ENCODE measurements at regions not wholly inside any gene's neighbourhood (a gene's known extent, or its start where the extent isn't known, plus 50 kb on each side); places are given as distances from the start of the nearest gene placed in this dataset.

- H3F3A ChIP-seq (ENCODE audit: insufficient read depth, low read length), result no peaks in the 10 kb centered on the region
- H3K4me1 ChIP-seq (ENCODE audit: insufficient read depth, low read length, severe bottlenecking), result no peaks in the 10 kb centered on the region
- H4K20me1 ChIP-seq (ENCODE audit: insufficient read depth, low read length), result no peaks in the 10 kb centered on the region
- H3K9me2 ChIP-seq (ENCODE audit: low read depth, low read length), result no peaks in the 10 kb centered on the region
- H3K27me3 ChIP-seq (ENCODE audit: insufficient read depth, low read length), result no peaks in the 10 kb centered on the region
- no peak overlapping the region for H2AFZ ChIP-seq (ENCODE audit: low read length)
- H3K9me3 ChIP-seq (ENCODE audit: low read length), result no peaks in the 10 kb centered on the region
- H3K4me3 ChIP-seq (ENCODE audit: low read depth, low read length, poor library complexity, severe bottlenecking), result no peak overlapping the region
- no peak overlapping the region for H3K4me2 ChIP-seq (ENCODE audit: low read length)
- H3K79me2 ChIP-seq (ENCODE audit: insufficient read depth, low read length), result no peaks in the 10 kb centered on the region
- TF ChIP-seq CTCF (IDR thresholded peaks at IDR 0.05; ENCODE audit: low read length), result no peak
- no peak for TF ChIP-seq EZH2 (IDR thresholded peaks at IDR 0.05; ENCODE audit: borderline replicate concordance, low read length)
- H3K27ac ChIP-seq (ENCODE audit: low read depth, low read length, poor library complexity, severe bottlenecking), result no peak overlapping the region
- H3K36me3 ChIP-seq (ENCODE audit: insufficient read depth, low read length), result no peaks in the 10 kb centered on the region
- no peak overlapping the region for H3K9ac ChIP-seq (ENCODE audit: low read length)
Observed at GRCh38 chr5:62829604-62829986, 251.0 kb downstream of the LRRC70 start.

- H3K27ac ChIP-seq (ENCODE audit: low read depth, low read length, poor library complexity, severe bottlenecking), result no peak overlapping the region
- H3F3A ChIP-seq (ENCODE audit: insufficient read depth, low read length), result no peaks in the 10 kb centered on the region
- no peaks in the 10 kb centered on the region for H3K9me2 ChIP-seq (ENCODE audit: low read depth, low read length)
- H3K4me1 ChIP-seq (ENCODE audit: insufficient read depth, low read length, severe bottlenecking), result no peaks in the 10 kb centered on the region
- TF ChIP-seq CTCF (IDR thresholded peaks at IDR 0.05; ENCODE audit: low read length), result no peak
- no peak for TF ChIP-seq EZH2 (IDR thresholded peaks at IDR 0.05; ENCODE audit: borderline replicate concordance, low read length)
- H2AFZ ChIP-seq (ENCODE audit: low read length), result no peak overlapping the region
- H4K20me1 ChIP-seq (ENCODE audit: insufficient read depth, low read length), result no peaks in the 10 kb centered on the region
- no peak overlapping the region for H3K4me3 ChIP-seq (ENCODE audit: low read depth, low read length, poor library complexity, severe bottlenecking)
- H3K9me3 ChIP-seq (ENCODE audit: low read length), result no peaks in the 10 kb centered on the region
- no peak overlapping the region for H3K9ac ChIP-seq (ENCODE audit: low read length)
- no peak overlapping the region for H3K4me2 ChIP-seq (ENCODE audit: low read length)
- no peaks in the 10 kb centered on the region for H3K27me3 ChIP-seq (ENCODE audit: insufficient read depth, low read length)
- H3K36me3 ChIP-seq (ENCODE audit: insufficient read depth, low read length), result no peaks in the 10 kb centered on the region
- H3K79me2 ChIP-seq (ENCODE audit: insufficient read depth, low read length), result no peaks in the 10 kb centered on the region
Observed at GRCh38 chr5:62828742-62829603, 250.4 kb downstream of the LRRC70 start.

- no peaks in the 10 kb centered on the region for H4K20me1 ChIP-seq (ENCODE audit: insufficient read depth, low read length)
- no peak overlapping the region for H3K4me2 ChIP-seq (ENCODE audit: low read length)
- H3K9me3 ChIP-seq (ENCODE audit: low read length), result no peaks in the 10 kb centered on the region
- no peak overlapping the region for H3K4me3 ChIP-seq (ENCODE audit: low read depth, low read length, poor library complexity, severe bottlenecking)
- H3K27me3 ChIP-seq (ENCODE audit: insufficient read depth, low read length), result no peaks in the 10 kb centered on the region
- no peaks in the 10 kb centered on the region for H3K79me2 ChIP-seq (ENCODE audit: insufficient read depth, low read length)
- H3K4me1 ChIP-seq (ENCODE audit: insufficient read depth, low read length, severe bottlenecking), result no peaks in the 10 kb centered on the region
- no peak overlapping the region for H3K27ac ChIP-seq (ENCODE audit: low read depth, low read length, poor library complexity, severe bottlenecking)
- no peak overlapping the region for H2AFZ ChIP-seq (ENCODE audit: low read length)
- H3K36me3 ChIP-seq (ENCODE audit: insufficient read depth, low read length), result no peaks in the 10 kb centered on the region
- TF ChIP-seq CTCF (IDR thresholded peaks at IDR 0.05; ENCODE audit: low read length), result no peak
- no peak for TF ChIP-seq EZH2 (IDR thresholded peaks at IDR 0.05; ENCODE audit: borderline replicate concordance, low read length)
- H3F3A ChIP-seq (ENCODE audit: insufficient read depth, low read length), result no peaks in the 10 kb centered on the region
- no peaks in the 10 kb centered on the region for H3K9me2 ChIP-seq (ENCODE audit: low read depth, low read length)
- H3K9ac ChIP-seq (ENCODE audit: low read length), result no peak overlapping the region
Observed at GRCh38 chr5:62825623-62826220, 247.1 kb downstream of the LRRC70 start.

Data from OCI-LY1 (cell line).